ENCODE measurements at regions not wholly inside any gene's neighbourhood (a gene's known extent, or its start where the extent isn't known, plus 50 kb on each side); places are given as distances from the start of the nearest gene placed in this dataset.

DNA sequence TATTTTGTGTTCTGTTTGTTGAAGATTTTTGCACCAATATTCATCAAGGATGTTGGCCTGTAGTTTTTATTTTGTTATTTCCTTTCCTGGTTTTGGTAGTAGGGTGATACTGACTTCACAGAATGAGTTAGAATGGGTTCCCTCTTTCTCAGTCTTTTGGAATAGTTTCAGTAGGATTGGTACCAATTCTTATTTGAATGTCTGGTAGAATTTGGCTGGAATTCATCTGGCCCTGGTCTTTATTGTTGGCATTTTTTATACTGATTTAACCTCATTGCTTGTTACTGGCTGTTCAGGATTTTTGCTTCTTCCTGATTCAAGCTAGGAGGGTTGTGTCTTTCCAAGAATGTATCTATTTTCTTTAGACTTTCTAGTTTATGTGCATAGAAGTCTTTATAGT, 263.7 kb downstream of the SOX11 start:
- intact Hi-C loops (cut with micrococcal nuclease; ENCODE audit: unreplicated experiment) = no loop called here
- Histone ChIP-seq H3K27me3 (ENCODE audit: control insufficient read depth in 1 of 2, insufficient read depth in 2 of 2, low read length in 2 of 2) (no peaks in the 10 kb centered on the region), H3K4me3 (replicated peaks in 1 of 3; ENCODE audit: insufficient read depth in 1 of 3, low read depth in 2 of 3, low read length in 3 of 3) (no peak overlapping the region), H3K9ac (ENCODE audit: insufficient read depth, low read depth, low read length) (no peak overlapping the region), H3K27ac (ENCODE audit: extremely low read length, insufficient read depth, low read length) (no peak overlapping the region), H3K4me2 (ENCODE audit: low read depth, low read length) (no peak overlapping the region), H4K20me1 (ENCODE audit: insufficient read depth, low read length) (no peaks in the 10 kb centered on the region), H3K4me1 (ENCODE audit: insufficient read depth, low read length) (no peaks in the 10 kb centered on the region), H3K9me3 (ENCODE audit: low read length) (peaks cover 15% of the 10 kb centered on the region; the same call in 1 of the 2 replicates), H3K36me3 (replicated peaks in 1 of 2; ENCODE audit: control insufficient read depth in 1 of 2, insufficient read depth in 2 of 2, low read length in 2 of 2) (no peaks in the 10 kb centered on the region), H3K79me2 (ENCODE audit: insufficient read depth, low read length) (no peaks in the 10 kb centered on the region), H2AFZ (ENCODE audit: low read length) (no peak overlapping the region)
- no TSS peak for BruUV-seq (replicated peaks)
- ChIA-PET POLR2A (no interaction called here), CTCF (ENCODE audit: low intra/inter-chr PET ratio, low total read pairs) (no interaction called here)
- in situ Hi-C loops (cut with HindIII; ENCODE audit: extremely low pct_ligation_motif_present, low pct_unique_long_range_greater_than_20kb) = no loop called here
- TF ChIP-seq MEF2D (CRISPR knock-in tag; IDR thresholded peaks at IDR 0.05) = no peak
- no peak for TF ChIP-seq MZF1 (CRISPR knock-in tag; IDR thresholded peaks at IDR 0.05; ENCODE audit: borderline replicate concordance)
- no peak for TF ChIP-seq RFX5 (IDR thresholded peaks at IDR 0.05; ENCODE audit: low read depth, low read length)
- TF ChIP-seq NFIB (CRISPR knock-in tag; IDR thresholded peaks at IDR 0.05; ENCODE audit: borderline replicate concordance) = no peak
- TF ChIP-seq SOX6 (IDR thresholded peaks at IDR 0.05) = no peak
- TF ChIP-seq SOX6 (CRISPR knock-in tag; IDR thresholded peaks at IDR 0.05) = no peak
- TF ChIP-seq RARG (CRISPR knock-in tag; IDR thresholded peaks at IDR 0.05; ENCODE audit: low read depth) = no peak
- TF ChIP-seq ZNF501 (CRISPR knock-in tag; IDR thresholded peaks at IDR 0.05) = no peak
- FAIRE-seq (no peak), ATAC-seq (no peak), DNase-seq (ENCODE audit: low spot score) (no peak)

DNA sequence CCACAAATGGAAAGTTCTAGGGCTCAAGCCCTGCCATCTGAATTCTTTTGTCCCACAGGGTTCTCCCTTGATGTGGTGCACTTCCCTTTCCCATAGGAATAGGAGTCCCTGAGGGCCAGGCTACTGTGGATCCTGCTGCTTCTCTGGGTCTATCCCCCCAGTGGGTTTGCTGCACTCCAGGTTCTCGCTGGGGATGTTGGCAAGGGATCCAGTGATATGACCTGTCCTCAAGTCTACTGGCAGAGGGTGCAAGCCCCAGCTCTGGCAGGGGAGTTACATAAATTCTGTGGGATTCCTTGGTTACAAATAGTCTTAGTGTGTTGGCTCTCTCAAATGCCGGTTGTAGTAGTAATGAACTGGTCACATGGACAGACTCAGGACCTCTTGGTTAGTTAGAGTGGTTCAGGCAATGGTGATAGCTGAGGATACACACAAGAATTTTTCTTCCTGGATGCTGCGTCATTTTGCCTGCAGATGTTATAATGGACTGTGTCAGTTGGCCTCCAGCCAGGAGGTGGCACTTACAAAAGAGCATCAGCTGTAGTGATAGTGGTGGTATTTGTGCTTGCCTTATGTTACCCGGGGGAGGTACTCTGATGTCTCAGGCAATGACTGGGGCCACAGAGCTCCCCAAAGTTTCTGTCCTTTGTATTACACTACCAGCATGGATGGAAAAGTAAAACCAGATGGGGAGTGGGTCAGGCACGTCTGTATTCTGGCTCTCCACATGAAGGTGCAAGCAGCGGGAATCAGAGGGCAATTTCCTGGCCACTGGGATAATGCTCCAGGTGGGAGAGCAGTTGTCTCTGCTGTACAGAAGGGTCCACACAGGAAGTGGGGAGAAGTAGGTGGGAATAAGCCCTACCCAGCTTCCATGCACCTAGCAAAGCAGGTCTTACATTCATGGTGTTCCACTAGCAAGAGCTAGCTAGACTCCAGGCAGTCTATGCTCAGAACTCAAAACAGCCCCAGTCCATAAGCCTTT, 267.9 kb downstream of the SOX11 start:
- Histone ChIP-seq H3K4me2 (ENCODE audit: low read depth, low read length) (no peak overlapping the region), H3K27me3 (ENCODE audit: control insufficient read depth in 1 of 2, insufficient read depth in 2 of 2, low read length in 2 of 2) (no peaks in the 10 kb centered on the region; a peak in 1 of 5 replicates), H3K9me3 (ENCODE audit: low read length) (peaks cover 21% of the 10 kb centered on the region; the same call in 1 of the 2 replicates), H3K9ac (ENCODE audit: insufficient read depth, low read depth, low read length) (no peak overlapping the region), H3K36me3 (replicated peaks in 1 of 2; ENCODE audit: control insufficient read depth in 1 of 2, insufficient read depth in 2 of 2, low read length in 2 of 2) (no peaks in the 10 kb centered on the region), H3K4me3 (replicated peaks in 1 of 3; ENCODE audit: insufficient read depth in 1 of 3, low read depth in 2 of 3, low read length in 3 of 3) (no peak overlapping the region), H3K79me2 (ENCODE audit: insufficient read depth, low read length) (no peaks in the 10 kb centered on the region), H3K27ac (ENCODE audit: extremely low read length, insufficient read depth, low read length) (no peak overlapping the region), H4K20me1 (ENCODE audit: insufficient read depth, low read length) (no peaks in the 10 kb centered on the region), H3K4me1 (ENCODE audit: insufficient read depth, low read length) (no peaks in the 10 kb centered on the region), H2AFZ (ENCODE audit: low read length) (no peak overlapping the region)
- ChIA-PET POLR2A (no interaction called here), CTCF (ENCODE audit: low intra/inter-chr PET ratio, low total read pairs) (no interaction called here)
- no TSS peak for BruUV-seq (replicated peaks)
- FAIRE-seq = no peak
- 13% methylated on average over 6 of the region's 6 CpGs for WGBS (ENCODE audit: low lambda C conversion rate)
- DNase-seq (ENCODE audit: low spot score) = no peak
- intact Hi-C loops (cut with micrococcal nuclease; ENCODE audit: unreplicated experiment) = no loop called here
- ATAC-seq = no peak
- TF ChIP-seq TBX2 (CRISPR knock-in tag; IDR thresholded peaks at IDR 0.05; ENCODE audit: borderline replicate concordance) (no peak), CC2D1A (CRISPR knock-in tag; IDR thresholded peaks at IDR 0.05) (no peak), ZNF24 (IDR thresholded peaks at IDR 0.05) (no peak), SMAD3 (CRISPR knock-in tag; IDR thresholded peaks at IDR 0.05) (no peak), ZNF33B (CRISPR knock-in tag; IDR thresholded peaks at IDR 0.05) (no peak)
- TF ChIP-seq, protein P1, sequence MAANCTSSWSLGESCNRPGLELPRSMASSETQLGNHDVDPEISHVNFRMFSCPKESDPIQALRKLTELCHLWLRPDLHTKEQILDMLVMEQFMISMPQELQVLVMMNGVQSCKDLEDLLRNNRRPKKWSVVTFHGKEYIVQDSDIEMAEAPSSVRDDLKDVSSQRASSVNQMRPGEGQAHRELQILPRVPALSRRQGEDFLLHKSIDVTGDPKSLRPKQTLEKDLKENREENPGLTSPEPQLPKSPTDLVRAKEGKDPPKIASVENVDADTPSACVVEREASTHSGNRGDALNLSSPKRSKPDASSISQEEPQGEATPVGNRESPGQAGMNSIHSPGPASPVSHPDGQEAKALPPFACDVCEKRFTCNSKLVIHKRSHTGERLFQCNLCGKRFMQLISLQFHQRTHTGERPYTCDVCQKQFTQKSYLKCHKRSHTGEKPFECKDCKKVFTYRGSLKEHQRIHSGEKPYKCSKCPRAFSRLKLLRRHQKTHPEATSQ (CRISPR knock-in tag; IDR thresholded peaks at IDR 0.05; ENCODE audit: borderline replicate concordance) = no peak
- TF ChIP-seq, protein P2, sequence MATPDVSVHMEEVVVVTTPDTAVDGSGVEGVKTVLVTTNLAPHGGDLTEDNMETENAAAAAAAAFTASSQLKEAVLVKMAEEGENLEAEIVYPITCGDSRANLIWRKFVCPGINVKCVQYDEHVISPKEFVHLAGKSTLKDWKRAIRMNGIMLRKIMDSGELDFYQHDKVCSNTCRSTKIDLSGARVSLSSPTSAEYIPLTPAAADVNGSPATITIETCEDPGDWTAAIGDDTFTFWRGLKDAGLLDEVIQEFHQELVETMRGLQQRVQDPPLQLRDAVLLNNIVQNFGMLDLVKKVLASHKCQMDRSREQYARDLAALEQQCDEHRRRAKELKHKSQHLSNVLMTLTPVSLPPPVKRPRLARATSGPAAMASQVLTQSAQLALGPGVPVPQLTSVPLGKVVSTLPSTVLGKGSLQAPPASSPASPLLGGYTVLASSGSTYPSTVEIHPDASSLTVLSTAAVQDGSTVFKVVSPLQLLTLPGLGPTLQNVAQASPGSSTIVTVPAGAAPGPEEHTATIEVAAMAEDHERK (CRISPR knock-in tag; IDR thresholded peaks at IDR 0.05; ENCODE audit: low read depth) = no peak
- in situ Hi-C loops (cut with HindIII; ENCODE audit: extremely low pct_ligation_motif_present, low pct_unique_long_range_greater_than_20kb) = no loop called here

Data from HepG2 (cell line).